HCT116 (cell line): ENCODE measurements at regions not wholly inside any gene's neighbourhood (a gene's known extent, or its start where the extent isn't known, plus 50 kb on each side); places are given as distances from the start of the nearest gene placed in this dataset.

Experiments
- ATAC-seq: fragments of 200-7000 bp; cut with Tn5 transposase; 2 replicates; pipeline ENCODE4 v1.9.1; 2020; ENCODE audit warnings: mild to moderate bottlenecking, moderate library complexity
- BruUV-seq: library from RNA; stranded (reverse); fragments of 400-500 nt; replicated peaks from 2 replicates; lab custom pipeline; 2021; lab: Mats Ljungman, UMichigan
- CTCF ChIA-PET: fragments of 300-600 bp; sonication (Branson Sonifier 250); formaldehyde crosslinking; loops from one replicate; lab custom pipeline; 2021; ENCODE audit warnings: antibody characterized with exemption; lab: Charles Lee
- POLR2A ChIA-PET: fragments of 300-600, 350-600 bp; sonication (Branson Sonifier 250); formaldehyde crosslinking; loops from one replicate; lab custom pipeline; 2021; ENCODE audit warnings: antibody characterized with exemption; lab: Charles Lee
- RAD21 ChIA-PET, 2 experiments: fragments of 300-600 bp; sonication (Branson Sonifier 250); formaldehyde crosslinking; loops; one replicate each; lab custom pipeline; 2023; ENCODE audit warnings: low total read pairs in 2 of 2; ENCODE audit not compliant: uncharacterized antibody in 2 of 2, unreplicated experiment in 2 of 2, low non-redundant PET in 1 of 2; lab: Charles Lee
- DNase-seq: peaks from one replicate; pipeline ENCODE4 v3.0.0-alpha.2; 2010; ENCODE audit warnings: low read depth, low spot score
- H2AFZ ChIP-seq: fragments of 200-600 bp; shearing (Covaris generic), sonication (generic); 2 replicates; pipeline ENCODE4 v1.6.1; 2017; ENCODE audit warnings: low read depth, mixed run types, mixed read lengths, antibody characterized with exemption, low read length; ENCODE audit not compliant: poor library complexity, severe bottlenecking
- H3K27ac ChIP-seq: 2 replicates; pipeline ENCODE4 v1.5.1; 2012; ENCODE audit warnings: low read depth, low read length
- H3K27me3 ChIP-seq: fragments of 200-600 bp; sonication (generic); 2 replicates; pipeline ENCODE4 v1.6.1; 2016; ENCODE audit warnings: mixed run types, low read length, mixed read lengths; ENCODE audit not compliant: insufficient read depth
- H3K36me3 ChIP-seq, 2 experiments: fragments of 200-500 bp in 1 of 2; fragments of 200-600 bp in 1 of 2; sonication (Bioruptor generic) in 1 of 2; sonication (generic) in 1 of 2; 2 replicates each; pipeline versions ENCODE4 v1.5.1 to v1.6.1; 2014 to 2016; ENCODE audit warnings: low read length in 2 of 2, inconsistent platforms in 1 of 2, mixed read lengths in 1 of 2, mixed run types in 1 of 2; ENCODE audit not compliant: insufficient read depth in 2 of 2, control insufficient read depth in 1 of 2
- H3K4me1 ChIP-seq, 2 experiments: fragments of 200-600 bp in 1 of 2; sonication (generic) in 1 of 2; 2 replicates each; pipeline versions ENCODE4 v1.5.1 to v1.6.1; 2012 to 2017; ENCODE audit warnings: low read length in 2 of 2, inconsistent platforms in 1 of 2, mild to moderate bottlenecking in 1 of 2, mixed read lengths in 1 of 2, mixed run types in 1 of 2, moderate library complexity in 1 of 2; ENCODE audit not compliant: insufficient read depth in 2 of 2, control insufficient read depth in 1 of 2
- H3K4me2 ChIP-seq: fragments of 200-600 bp; sonication (generic); 2 replicates; pipeline ENCODE4 v1.6.1; 2017; ENCODE audit warnings: mixed run types, low read length, mixed read lengths
- H3K4me3 ChIP-seq, 2 experiments: fragments of 200-600 bp in 1 of 2; sonication (generic) in 1 of 2; replicated peaks in 1 of 2; 2 replicates each; pipeline ENCODE4 v1.5.1; 2011 to 2016; ENCODE audit warnings: low read length in 2 of 2, control low read depth in 1 of 2, low read depth in 1 of 2, mild to moderate bottlenecking in 1 of 2, mixed read lengths in 1 of 2, mixed run types in 1 of 2
- H3K79me2 ChIP-seq: fragments of 200-600 bp; sonication (generic); 2 replicates; pipeline ENCODE4 v1.6.1; 2017; ENCODE audit warnings: mild to moderate bottlenecking, mixed run types, low read length, moderate library complexity, mixed read lengths; ENCODE audit not compliant: insufficient read depth
- H3K9ac ChIP-seq: fragments of 200-600 bp; sonication (generic); 2 replicates; pipeline ENCODE4 v1.6.1; 2016; ENCODE audit warnings: low read length, mixed read lengths
- H3K9me2 ChIP-seq: fragments of 200-600 bp; sonication (generic), shearing (Covaris generic); 2 replicates; pipeline ENCODE4 v1.6.1; 2017; ENCODE audit warnings: mixed run types, mild to moderate bottlenecking, moderate library complexity; ENCODE audit not compliant: insufficient read depth
- H3K9me3 ChIP-seq, 2 experiments: fragments of 200-500 bp in 1 of 2; fragments of 200-600 bp in 1 of 2; sonication (Bioruptor generic) in 1 of 2; sonication (generic) in 1 of 2; 2 replicates each; pipeline ENCODE4 v1.6.1; 2014 to 2017; ENCODE audit warnings: low read length in 2 of 2, mixed read lengths in 2 of 2, inconsistent platforms in 1 of 2, low read depth in 1 of 2, mild to moderate bottlenecking in 1 of 2, mixed run types in 1 of 2, moderate library complexity in 1 of 2; ENCODE audit not compliant: control insufficient read depth in 1 of 2, insufficient read depth in 1 of 2
- H4K20me1 ChIP-seq: fragments of 200-600 bp; sonication (generic), shearing (Covaris generic); 2 replicates; pipeline ENCODE4 v1.6.1; 2017; ENCODE audit warnings: mixed run types, mild to moderate bottlenecking, moderate library complexity; ENCODE audit not compliant: insufficient read depth
- ATF3 ChIP-seq: IDR thresholded peaks from 2 replicates; pipeline ENCODE4 v1.6.1; 2012
- CBX3 ChIP-seq: IDR thresholded peaks from 2 replicates; pipeline ENCODE4 v1.6.1; 2012; ENCODE audit warnings: low read depth
- CEBPB ChIP-seq: IDR thresholded peaks from 2 replicates; pipeline ENCODE4 v1.6.1; 2012; ENCODE audit warnings: low read depth
- EGR1 ChIP-seq: IDR thresholded peaks from 2 replicates; pipeline ENCODE4 v1.6.1; 2012; ENCODE audit warnings: low read depth
- ELF1 ChIP-seq: IDR thresholded peaks from 2 replicates; pipeline ENCODE4 v1.6.1; 2012; ENCODE audit warnings: low read depth, borderline replicate concordance
- FOSL1 ChIP-seq: IDR thresholded peaks from 2 replicates; pipeline ENCODE4 v1.6.1; 2012; ENCODE audit warnings: low read depth
- JUND ChIP-seq: IDR thresholded peaks from 2 replicates; pipeline ENCODE4 v1.6.1; 2012
- POLR2A ChIP-seq: IDR thresholded peaks from 2 replicates; pipeline ENCODE4 v1.7.0; 2011; ENCODE audit warnings: borderline replicate concordance; ENCODE audit not compliant: insufficient read depth, insufficient read length; ENCODE audit errors: extremely low read depth
- SIN3A ChIP-seq: IDR thresholded peaks from 2 replicates; pipeline ENCODE4 v1.6.1; 2012; ENCODE audit warnings: low read depth
- SP1 ChIP-seq: IDR thresholded peaks from 2 replicates; pipeline ENCODE4 v1.6.1; 2012; ENCODE audit warnings: low read depth
- TCF7L2 ChIP-seq: IDR thresholded peaks from 2 replicates; pipeline ENCODE4 v1.7.0; 2011; ENCODE audit warnings: borderline replicate concordance, inconsistent platforms; ENCODE audit not compliant: insufficient read depth, insufficient read length; ENCODE audit errors: extremely low read depth
- YY1 ChIP-seq: IDR thresholded peaks from 2 replicates; pipeline ENCODE4 v1.6.1; 2011; ENCODE audit warnings: low read length, low read depth, moderate library complexity, mild to moderate bottlenecking; ENCODE audit not compliant: insufficient replicate concordance; ENCODE audit errors: extremely low read depth
- ZBTB33 ChIP-seq: IDR thresholded peaks from 2 replicates; pipeline ENCODE4 v1.6.1; 2011; ENCODE audit warnings: mild to moderate bottlenecking, low read length, moderate library complexity; ENCODE audit not compliant: insufficient replicate concordance; ENCODE audit errors: extremely low read depth
- ZFX ChIP-seq: fragments of 450-650 bp; IDR thresholded peaks from 2 replicates; pipeline ENCODE4 v1.6.1; 2017
- ZNF274 ChIP-seq: fragments of 200-500 bp; sonication (Bioruptor generic); IDR thresholded peaks from 2 replicates; pipeline ENCODE4 v1.6.1; 2014; ENCODE audit warnings: mild to moderate bottlenecking, low read depth, low read length, inconsistent platforms
- intact Hi-C: fragments of 100-400 bp; cut with micrococcal nuclease; formaldehyde crosslinking; loops from 2 replicates; pipeline ENCODE4 v1.10.0; 2022
- TF ChIP-seq, protein P1 (sequence below): IDR thresholded peaks from 2 replicates; pipeline ENCODE4 v1.6.1; 2012
- TF ChIP-seq, protein P2 (sequence below), 3 experiments: fragments of 200-600 bp in 1 of 3; sonication (generic) in 1 of 3; IDR thresholded peaks in 2 of 3; conservative IDR thresholded peaks in 1 of 3; 2 replicates each; pipeline ENCODE4 v1.5.1; 2012 to 2017; ENCODE audit warnings: low read depth in 2 of 3, low read length in 2 of 3, antibody characterized with exemption in 1 of 3, borderline replicate concordance in 1 of 3, control low read depth in 1 of 3, mild to moderate bottlenecking in 1 of 3, mixed read lengths in 1 of 3, mixed run types in 1 of 3, moderate library complexity in 1 of 3; ENCODE audit not compliant: insufficient read depth in 1 of 3

- DNase-seq (no peak), ATAC-seq (no peak)
- ChIA-PET POLR2A (no interaction called here), RAD21 (no interaction called here), CTCF (no interaction called here)
- BruUV-seq, result no TSS peak
- Histone ChIP-seq H3K9ac (no peak overlapping the region), H2AFZ (no peak overlapping the region), H3K4me2 (no peak overlapping the region), H3K36me3 (no peaks in the 10 kb centered on the region), H3K9me2 (no peaks in the 10 kb centered on the region), H3K4me1 (no peaks in the 10 kb centered on the region), H3K9me3 (no peaks in the 10 kb centered on the region), H3K79me2 (no peaks in the 10 kb centered on the region), H3K27me3 (no peaks in the 10 kb centered on the region), H4K20me1 (no peaks in the 10 kb centered on the region), H3K27ac (no peak overlapping the region), H3K4me3 (no peak overlapping the region)
- no peak for TF ChIP-seq SIN3A
- TF ChIP-seq, protein P1, sequence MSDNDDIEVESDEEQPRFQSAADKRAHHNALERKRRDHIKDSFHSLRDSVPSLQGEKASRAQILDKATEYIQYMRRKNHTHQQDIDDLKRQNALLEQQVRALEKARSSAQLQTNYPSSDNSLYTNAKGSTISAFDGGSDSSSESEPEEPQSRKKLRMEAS, result no peak
- no peak for TF ChIP-seq ZFX
- no peak for TF ChIP-seq CEBPB
- no peak for TF ChIP-seq FOSL1
- intact Hi-C loops, result no loop called here
Measured at GRCh38 chr4:131026771-131027170, 1930.8 kb downstream of the C4orf33 start.

GRCh38 chr4:131044368-131044767 lies 1948.4 kb downstream of the C4orf33 start:
- Histone ChIP-seq H4K20me1 (no peaks in the 10 kb centered on the region), H3K9ac (no peak overlapping the region), H3K4me2 (no peak overlapping the region), H3K9me2 (no peaks in the 10 kb centered on the region), H3K36me3 (no peaks in the 10 kb centered on the region), H3K27me3 (no peaks in the 10 kb centered on the region), H3K9me3 (no peaks in the 10 kb centered on the region), H3K4me1 (no peaks in the 10 kb centered on the region), H3K4me3 (no peak overlapping the region), H3K79me2 (no peaks in the 10 kb centered on the region)
- ChIA-PET CTCF (no interaction called here), RAD21 (no interaction called here)
- intact Hi-C loops, result no loop called here
- no peak for DNase-seq
- ATAC-seq, result no peak
- TF ChIP-seq TCF7L2 (no peak), YY1 (no peak), EGR1 (no peak), JUND (no peak), POLR2A (no peak), FOSL1 (no peak), ATF3 (no peak), ELF1 (no peak), SIN3A (no peak), ZBTB33 (no peak), CBX3 (no peak), CEBPB (no peak), ZNF274 (no peak), SP1 (no peak)
- TF ChIP-seq, protein P1, result no peak
- TF ChIP-seq, protein P2, sequence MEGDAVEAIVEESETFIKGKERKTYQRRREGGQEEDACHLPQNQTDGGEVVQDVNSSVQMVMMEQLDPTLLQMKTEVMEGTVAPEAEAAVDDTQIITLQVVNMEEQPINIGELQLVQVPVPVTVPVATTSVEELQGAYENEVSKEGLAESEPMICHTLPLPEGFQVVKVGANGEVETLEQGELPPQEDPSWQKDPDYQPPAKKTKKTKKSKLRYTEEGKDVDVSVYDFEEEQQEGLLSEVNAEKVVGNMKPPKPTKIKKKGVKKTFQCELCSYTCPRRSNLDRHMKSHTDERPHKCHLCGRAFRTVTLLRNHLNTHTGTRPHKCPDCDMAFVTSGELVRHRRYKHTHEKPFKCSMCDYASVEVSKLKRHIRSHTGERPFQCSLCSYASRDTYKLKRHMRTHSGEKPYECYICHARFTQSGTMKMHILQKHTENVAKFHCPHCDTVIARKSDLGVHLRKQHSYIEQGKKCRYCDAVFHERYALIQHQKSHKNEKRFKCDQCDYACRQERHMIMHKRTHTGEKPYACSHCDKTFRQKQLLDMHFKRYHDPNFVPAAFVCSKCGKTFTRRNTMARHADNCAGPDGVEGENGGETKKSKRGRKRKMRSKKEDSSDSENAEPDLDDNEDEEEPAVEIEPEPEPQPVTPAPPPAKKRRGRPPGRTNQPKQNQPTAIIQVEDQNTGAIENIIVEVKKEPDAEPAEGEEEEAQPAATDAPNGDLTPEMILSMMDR (IDR thresholded peaks at IDR 0.05 in 2 of 3, conservative IDR thresholded peaks at IDR 0.05 in 1 of 3; ENCODE audit: borderline replicate concordance in 1 of 3, insufficient read depth in 1 of 3, low read depth in 2 of 3, low read length in 2 of 3), result no peak
- TF ChIP-seq, all 23 proteins: peak for 0
- Histone ChIP-seq H2AFZ (no peak overlapping the region), H3K27ac (no peak overlapping the region)
- no TSS peak for BruUV-seq
- POLR2A ChIA-PET, result no interaction called here
